HEK293 (cell line): ENCODE measurements at regions not wholly inside any gene's neighbourhood (a gene's known extent, or its start where the extent isn't known, plus 50 kb on each side); places are given as distances from the start of the nearest gene placed in this dataset.

Experiments
- CTCF ChIP-seq: fragments of 450-650 bp; formaldehyde crosslinking; IDR thresholded peaks from 2 replicates; pipeline ENCODE4 v1.5.1; 2016; ENCODE audit warnings: missing biosample characterization, missing genetic modification characterization
- MZF1 ChIP-seq: fragments of 450-650 bp; formaldehyde crosslinking; IDR thresholded peaks from 2 replicates; pipeline ENCODE4 v1.5.1; 2017; ENCODE audit warnings: missing biosample characterization, missing genetic modification characterization, borderline replicate concordance
- ZNF629 ChIP-seq: fragments of 450-650 bp; formaldehyde crosslinking; IDR thresholded peaks from 2 replicates; pipeline ENCODE4 v1.5.1; 2017; ENCODE audit warnings: missing biosample characterization, missing genetic modification characterization

GRCh38 chr17:74082886-74083285 is 120.6 kb upstream of the RPL38 start:
- TF ChIP-seq CTCF (tag by site-specific recombination) (no peak), ZNF629 (tag by site-specific recombination) (no peak), MZF1 (no peak)
